22Rv1 (cell line): ENCODE measurements at regions not wholly inside any gene's neighbourhood (a gene's known extent, or its start where the extent isn't known, plus 50 kb on each side); places are given as distances from the start of the nearest gene placed in this dataset.

Experiments used
- H3K27ac ChIP-seq: fragments of 450-650 bp; 2 replicates; pipeline ENCODE4 v1.5.1; 2017
- CTCF ChIP-seq: fragments of 450-650 bp; IDR thresholded peaks from 2 replicates; pipeline ENCODE4 v1.5.1; 2017; ENCODE audit warnings: mild to moderate bottlenecking
- ZFX ChIP-seq: fragments of 450-650 bp; IDR thresholded peaks from 2 replicates; pipeline ENCODE4 v1.6.1; 2017; ENCODE audit warnings: antibody characterized with exemption, borderline replicate concordance

DNA sequence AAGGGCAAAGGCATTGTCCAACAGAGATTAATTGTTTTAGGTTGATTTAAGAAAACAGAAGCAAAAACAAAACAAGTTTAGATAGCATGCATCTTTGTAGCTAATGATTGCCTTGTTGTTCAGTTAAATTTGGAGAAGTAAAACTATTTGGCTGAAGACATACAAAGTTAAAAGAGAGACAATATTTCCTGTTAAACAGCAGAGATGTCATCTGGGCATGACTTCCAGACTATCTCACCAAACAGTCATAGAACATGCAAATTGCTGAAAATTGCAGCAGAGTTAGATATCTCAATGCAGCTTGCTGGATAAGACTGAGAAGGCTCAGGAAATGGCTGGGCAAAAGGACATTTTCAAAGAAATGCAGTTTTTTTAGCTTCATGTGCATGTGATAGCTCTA, 57.5 kb upstream of the PDGFD start:
- no peak overlapping the region for H3K27ac ChIP-seq
- TF ChIP-seq ZFX (no peak), CTCF (no peak)

GRCh38 chr11:104219096-104219495, 55.1 kb upstream of the PDGFD start:
- no peak overlapping the region for H3K27ac ChIP-seq
- TF ChIP-seq CTCF (no peak), ZFX (no peak)

- no peak overlapping the region for H3K27ac ChIP-seq
- no peak for TF ChIP-seq ZFX
- no peak for TF ChIP-seq CTCF
These were observed 50.6 kb upstream of the PDGFD start for GRCh38 chr11:104214517-104214916.
